ENCODE measurements at regions not wholly inside any gene's neighbourhood (a gene's known extent, or its start where the extent isn't known, plus 50 kb on each side); places are given as distances from the start of the nearest gene placed in this dataset.
"Not testable (repeated sequence)": the region's sequence is repeated elsewhere in the genome, so short reads cannot be mapped to it uniquely, and the experiment has no call there.

GRCh38 chr16:66242206-66242605, 124.3 kb upstream of the CDH5 start:
- TF ChIP-seq EZH2 (IDR thresholded peaks at IDR 0.05; ENCODE audit: low read length, missing control alignments); CTCF (conservative IDR thresholded peaks at IDR 0.05 in 1 of 2, IDR thresholded peaks at IDR 0.05 in 1 of 2; ENCODE audit: low read depth in 1 of 2, low read length in 2 of 2): not testable (repeated sequence)
